ENCODE measurements at regions not wholly inside any gene's neighbourhood (a gene's known extent, or its start where the extent isn't known, plus 50 kb on each side); places are given as distances from the start of the nearest gene placed in this dataset.

GRCh38 chr3:102225005-102225404 lies 209.8 kb upstream of the ZPLD1 start:
- TF ChIP-seq MAX (IDR thresholded peaks at IDR 0.05; ENCODE audit: insufficient read depth, insufficient read length) (no peak), GATA2 (IDR thresholded peaks at IDR 0.05; ENCODE audit: insufficient read depth, insufficient read length, low read depth, low read length) (no peak), FOS (IDR thresholded peaks at IDR 0.05; ENCODE audit: borderline replicate concordance, insufficient read depth, low read length) (no peak)
- POLR2A ChIA-PET, result interaction anchor here (0.8 to 2.0 kb wide), 4 partner anchors 373 to 446 kb away, joined by 3 to 21 read pairs (median 6); partner anchors contain the start of gene NFKBIZ
- DNase-seq (ENCODE audit: low read depth, low spot score) (no peak), FAIRE-seq (no peak)
- Histone ChIP-seq H3K27ac (ENCODE audit: insufficient read depth, low read depth, low read length) (no peak overlapping the region), H3K36me3 (ENCODE audit: control insufficient read depth in 2 of 2, extremely low read depth in 1 of 2, insufficient read depth in 2 of 2, low read length in 2 of 2) (no peaks in the 10 kb centered on the region), H3K9me1 (replicated peaks; ENCODE audit: control insufficient read depth, extremely low read depth, insufficient read depth, low read length) (no peaks in the 10 kb centered on the region), H2AFZ (ENCODE audit: low read depth, low read length) (no peak overlapping the region), H4K20me1 (replicated peaks; ENCODE audit: control insufficient read depth, extremely low read depth, insufficient read depth, low read length) (no peaks in the 10 kb centered on the region), H3K4me2 (ENCODE audit: insufficient read depth, low read length) (no peak overlapping the region), H3K79me2 (ENCODE audit: control insufficient read depth, insufficient read depth, low read length) (no peaks in the 10 kb centered on the region), H3K9ac (replicated peaks; ENCODE audit: extremely low read depth, insufficient read depth, low read length) (no peak overlapping the region), H3K4me3 (replicated peaks in 1 of 3; ENCODE audit: insufficient read depth in 1 of 3, low read depth in 1 of 3, low read length in 3 of 3) (no peak overlapping the region), H3K4me1 (ENCODE audit: control insufficient read depth, extremely low read depth, insufficient read depth, low read length) (no peaks in the 10 kb centered on the region), H3K27me3 (ENCODE audit: control insufficient read depth in 2 of 2, insufficient read depth in 2 of 2, low read length in 2 of 2) (peaks cover 0 to 2% of the 10 kb centered on the region in 2 experiments), H3K9me3 (replicated peaks; ENCODE audit: control insufficient read depth, insufficient read depth, low read length) (no peaks in the 10 kb centered on the region)
- intact Hi-C loops (cut with micrococcal nuclease), result loop anchor here (1.0 to 5.0 kb wide), 8 partner anchors 45 to 530 kb away; no protein-coding TSS in a partner anchor
- no TSS peak for BruUV-seq (replicated peaks)
- CTCF ChIA-PET, result interaction anchor here (0.6 to 3.2 kb wide), 84 partner anchors 9 to 529 kb away, joined by 3 to 358 read pairs (median 5); partner anchors contain the start of genes CEP97, NFKBIZ and NXPE3
- dilution Hi-C loops (cut with MboI; ENCODE audit: extremely low pct_ligation_motif_present, low sequenced_read_pairs), result no loop called here

- POLR2A ChIA-PET, result interaction anchor here (0.8 to 2.0 kb wide), 4 partner anchors 374 to 446 kb away, joined by 3 to 21 read pairs (median 6); partner anchors contain the start of gene NFKBIZ
- Histone ChIP-seq H3K9me1 (replicated peaks; ENCODE audit: control insufficient read depth, extremely low read depth, insufficient read depth, low read length) (no peaks in the 10 kb centered on the region), H3K27me3 (ENCODE audit: control insufficient read depth in 2 of 2, insufficient read depth in 2 of 2, low read length in 2 of 2) (peaks cover 0 to 2% of the 10 kb centered on the region in 2 experiments), H3K9ac (replicated peaks; ENCODE audit: extremely low read depth, insufficient read depth, low read length) (no peak overlapping the region), H3K4me3 (replicated peaks in 1 of 3; ENCODE audit: insufficient read depth in 1 of 3, low read depth in 1 of 3, low read length in 3 of 3) (no peak overlapping the region), H4K20me1 (replicated peaks; ENCODE audit: control insufficient read depth, extremely low read depth, insufficient read depth, low read length) (no peaks in the 10 kb centered on the region), H3K27ac (ENCODE audit: insufficient read depth, low read depth, low read length) (no peak overlapping the region), H3K79me2 (ENCODE audit: control insufficient read depth, insufficient read depth, low read length) (no peaks in the 10 kb centered on the region), H3K4me2 (ENCODE audit: insufficient read depth, low read length) (no peak overlapping the region), H2AFZ (ENCODE audit: low read depth, low read length) (no peak overlapping the region), H3K4me1 (ENCODE audit: control insufficient read depth, extremely low read depth, insufficient read depth, low read length) (no peaks in the 10 kb centered on the region), H3K9me3 (replicated peaks; ENCODE audit: control insufficient read depth, insufficient read depth, low read length) (no peaks in the 10 kb centered on the region), H3K36me3 (ENCODE audit: control insufficient read depth in 2 of 2, extremely low read depth in 1 of 2, insufficient read depth in 2 of 2, low read length in 2 of 2) (no peaks in the 10 kb centered on the region)
- no TSS peak for BruUV-seq (replicated peaks)
- FAIRE-seq (peak; percentile 76), DNase-seq (ENCODE audit: low read depth, low spot score) (peak; percentile 71)
- TF ChIP-seq POLR2A (IDR thresholded peaks at IDR 0.05; ENCODE audit: low read depth, low read length), result no peak
- TF ChIP-seq GATA2 (IDR thresholded peaks at IDR 0.05; ENCODE audit: insufficient read depth, insufficient read length, low read depth, low read length), result peak; percentile 74
- TF ChIP-seq CTCF (IDR thresholded peaks at IDR 0.05; ENCODE audit: extremely low read depth in 1 of 2, insufficient read depth in 1 of 2, low read depth in 1 of 2, low read length in 2 of 2), result peak; percentile 46 to 52
- dilution Hi-C loops (cut with MboI; ENCODE audit: extremely low pct_ligation_motif_present, low sequenced_read_pairs) (no loop called here), intact Hi-C loops (cut with micrococcal nuclease) (loop anchor here (1.0 to 5.0 kb wide), 8 partner anchors 45 to 530 kb away; no protein-coding TSS in a partner anchor)
- CTCF ChIA-PET, result interaction anchor here (0.6 to 3.2 kb wide), 84 partner anchors 8 to 530 kb away, joined by 3 to 358 read pairs (median 5); partner anchors contain the start of genes CEP97, NFKBIZ and NXPE3
Measured at GRCh38 chr3:102225407-102226132, 209.2 kb upstream of the ZPLD1 start.
